ENCODE measurements at regions not wholly inside any gene's neighbourhood (a gene's known extent, or its start where the extent isn't known, plus 50 kb on each side); places are given as distances from the start of the nearest gene placed in this dataset.

- DNase-seq (ENCODE audit: low read depth) = no peak
Observed at GRCh38 chr2:122388208-122388607, 632.8 kb downstream of the TSN start.

DNA sequence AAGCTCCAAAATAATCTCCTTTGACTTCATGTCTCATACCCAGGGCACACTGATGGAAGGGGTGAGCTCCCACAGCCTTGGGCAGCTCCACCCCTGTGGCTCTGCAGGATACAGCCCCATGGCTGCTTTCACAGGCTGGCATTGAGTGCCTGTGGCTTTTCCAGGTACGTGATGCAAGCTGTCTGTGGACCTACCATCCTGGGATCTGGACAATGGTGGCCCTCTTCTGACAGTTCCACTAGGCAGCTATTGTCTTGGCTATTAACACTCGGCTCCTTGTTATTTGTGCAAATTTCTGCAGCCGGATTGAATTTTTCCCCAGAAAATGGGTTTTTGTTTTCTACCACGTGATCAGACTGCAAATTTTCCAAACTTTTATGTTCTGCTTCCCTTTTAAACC lies 634.2 kb downstream of the TSN start:
- DNase-seq (ENCODE audit: low read depth) = no peak

DNA sequence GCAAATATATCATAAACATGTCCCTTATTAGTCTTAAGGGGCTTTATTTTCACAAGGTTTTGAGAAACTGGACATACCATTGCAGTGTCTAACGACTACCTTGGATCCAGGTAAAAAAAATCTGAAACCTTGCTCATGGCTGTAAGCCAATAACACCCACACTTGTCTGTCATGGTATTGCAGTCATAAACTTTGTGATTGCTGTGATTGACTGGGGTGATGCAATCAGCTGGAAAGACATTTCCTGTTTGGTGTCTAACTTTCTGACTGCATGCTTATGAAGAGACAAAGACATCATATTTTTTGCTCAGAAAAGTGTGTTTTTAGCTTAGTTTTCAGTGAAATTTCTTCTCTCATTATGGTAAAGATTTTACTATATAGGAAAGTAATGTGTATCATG lies 635.0 kb downstream of the TSN start:
- no peak for DNase-seq (ENCODE audit: low read depth)

- DNase-seq (ENCODE audit: low read depth) = no peak
Observed at GRCh38 chr2:122391726-122392125, 636.3 kb downstream of the TSN start.

- DNase-seq (ENCODE audit: low read depth) = no peak
Observed at GRCh38 chr2:122395687-122396086, 640.2 kb downstream of the TSN start.

GRCh38 chr2:122411231-122411630 lies 655.8 kb downstream of the TSN start:
- no peak for DNase-seq (ENCODE audit: low read depth)

DNA sequence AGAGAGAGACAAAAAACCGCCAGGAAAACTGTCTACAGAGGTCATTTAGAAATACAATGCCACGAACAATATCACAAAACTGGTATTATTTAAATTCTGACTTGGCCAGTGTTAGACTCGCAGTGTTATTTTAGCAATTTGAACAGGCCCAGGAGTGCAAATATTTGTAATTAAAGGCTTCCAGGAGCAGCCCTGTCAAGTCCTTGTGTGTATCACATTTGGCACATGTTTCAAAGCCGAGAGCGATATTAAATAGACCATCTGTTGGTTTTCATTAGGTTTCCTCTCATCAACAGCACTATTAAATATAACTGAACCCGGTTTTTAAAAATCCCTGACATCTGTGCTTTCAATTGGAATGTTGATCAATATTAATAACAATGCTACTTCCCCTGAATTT lies 656.9 kb downstream of the TSN start:
- DNase-seq (ENCODE audit: low read depth) = no peak

- no peak for DNase-seq (ENCODE audit: low read depth)
Observed at GRCh38 chr2:122414902-122415301, 659.5 kb downstream of the TSN start.

DNA sequence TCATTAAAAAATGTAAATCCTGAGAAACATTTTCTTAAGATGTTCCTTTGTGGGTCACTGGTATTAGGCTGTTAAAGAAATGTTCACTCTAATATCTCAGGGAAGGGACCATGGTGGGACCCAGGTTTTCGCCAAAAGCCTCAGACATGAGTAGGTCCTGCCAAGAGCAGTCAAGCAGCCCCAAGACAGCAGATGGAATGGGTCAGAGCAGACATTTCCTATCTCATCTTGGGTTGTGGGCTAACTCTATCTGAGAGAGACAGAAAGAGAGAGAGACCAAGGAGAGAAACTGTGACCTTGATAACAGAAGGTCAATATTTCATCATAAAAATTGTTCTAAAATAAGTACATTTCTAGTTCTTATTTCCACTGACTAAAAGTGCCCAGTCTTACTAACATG lies 661.7 kb downstream of the TSN start:
- DNase-seq (ENCODE audit: low read depth) = no peak

GRCh38 chr2:122421775-122422174 lies 666.3 kb downstream of the TSN start:
- DNase-seq (ENCODE audit: low read depth) = no peak

DNA sequence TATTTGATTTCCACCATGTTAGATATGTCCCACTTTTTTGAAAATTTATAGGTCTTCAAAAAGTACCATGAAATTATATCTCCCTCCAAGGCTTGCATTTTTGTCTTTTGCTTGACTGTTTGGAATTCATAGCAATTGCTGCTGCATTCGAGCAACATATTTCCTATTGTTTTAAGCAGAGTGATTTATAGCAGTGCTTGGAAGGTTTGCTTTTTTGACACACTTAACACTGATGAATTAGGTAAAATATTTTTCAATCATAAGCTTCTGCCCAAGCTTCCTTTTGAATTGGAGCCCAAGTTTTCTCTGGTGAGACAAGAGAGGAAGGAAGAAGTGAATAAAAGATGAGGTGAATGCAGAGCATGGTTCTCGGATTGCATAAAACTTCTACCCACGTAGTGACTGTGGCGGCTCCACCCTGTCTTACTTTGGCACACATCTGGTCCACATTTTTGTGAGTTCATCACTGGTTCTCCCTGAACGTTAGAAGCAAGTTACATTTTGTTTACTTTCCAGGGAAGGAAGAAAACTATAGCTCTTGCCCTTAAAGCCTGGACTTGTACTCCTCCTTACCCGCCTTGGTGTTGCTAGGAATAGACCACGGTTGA lies 667.0 kb downstream of the TSN start:
- no peak for DNase-seq (ENCODE audit: low read depth)

GRCh38 chr2:122423934-122424333 lies 668.5 kb downstream of the TSN start:
- DNase-seq (ENCODE audit: low read depth) = no peak

DNA sequence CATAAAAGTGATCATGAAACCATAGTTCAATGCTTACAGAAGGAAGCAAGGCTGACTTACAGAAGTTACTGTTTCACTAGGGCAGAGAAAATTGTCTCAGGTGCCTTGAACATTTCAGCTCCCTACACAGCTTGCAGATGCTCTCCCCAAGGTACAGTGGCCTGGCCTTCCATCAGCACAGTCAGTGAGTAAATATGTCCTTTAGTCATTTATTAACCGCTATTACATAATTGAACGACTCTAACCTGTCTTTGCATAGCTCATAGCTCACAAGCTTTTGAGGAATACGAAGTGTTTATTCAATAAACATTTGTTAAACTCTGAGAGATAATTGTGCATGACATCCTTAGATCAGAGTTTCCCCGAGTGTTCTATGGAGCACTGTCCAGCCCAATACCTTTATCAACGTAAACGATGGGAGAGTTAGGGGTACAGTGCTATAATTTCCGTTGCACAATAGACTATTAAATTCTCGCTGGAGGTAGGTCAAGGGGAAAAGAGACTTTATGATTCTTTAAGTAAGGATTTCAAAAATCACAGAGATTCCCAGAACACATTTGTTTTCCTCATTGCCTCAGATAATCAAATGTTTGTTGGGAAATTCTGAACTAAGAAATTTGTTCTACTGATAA lies 677.8 kb downstream of the TSN start:
- no peak for DNase-seq (ENCODE audit: low read depth)

- no peak for DNase-seq (ENCODE audit: low read depth)
Observed at GRCh38 chr2:122445003-122445402, 689.6 kb downstream of the TSN start.

- no peak for DNase-seq (ENCODE audit: low read depth)
Observed at GRCh38 chr2:122446761-122447160, 691.3 kb downstream of the TSN start.

- no peak for DNase-seq (ENCODE audit: low read depth)
Observed at GRCh38 chr2:122447237-122447636, 691.8 kb downstream of the TSN start.

DNA sequence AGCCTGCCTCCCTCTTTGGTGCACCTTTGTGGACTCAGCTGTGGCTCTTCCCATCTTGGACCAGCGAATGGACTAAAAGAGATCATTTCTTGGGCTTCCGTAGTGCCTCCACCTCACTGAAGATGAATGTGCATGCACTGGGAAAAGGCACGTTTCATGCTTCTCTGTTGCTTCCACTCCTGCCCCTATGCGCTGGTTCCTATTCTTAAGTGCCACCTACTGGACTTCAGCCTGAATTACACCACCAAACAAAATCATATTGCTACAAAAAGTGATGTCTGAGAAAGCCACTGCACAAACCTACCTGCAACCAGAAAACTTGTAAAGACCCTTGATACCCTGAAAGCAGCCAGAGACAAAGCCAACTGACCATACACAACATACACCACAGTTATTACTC lies 695.6 kb downstream of the TSN start:
- DNase-seq (ENCODE audit: low read depth) = no peak

DNA sequence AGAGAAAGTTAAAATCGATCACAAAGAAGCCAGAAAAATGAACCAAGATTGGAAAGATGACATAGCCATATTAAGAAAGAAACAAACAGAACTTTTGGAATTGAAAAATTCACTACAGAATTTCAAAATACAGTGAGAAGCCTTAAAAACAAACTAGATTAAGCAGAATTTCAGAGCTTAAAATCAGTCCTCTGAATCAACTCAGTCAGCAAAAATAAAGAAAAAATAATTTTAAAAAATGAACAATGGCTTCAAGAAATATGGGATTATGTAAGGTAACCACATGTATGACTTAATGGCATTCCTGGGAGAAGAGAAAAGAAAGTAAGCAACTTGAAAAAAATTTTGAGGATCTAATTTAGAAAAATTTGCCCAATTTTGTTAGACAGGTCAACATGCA lies 696.2 kb downstream of the TSN start:
- DNase-seq (ENCODE audit: low read depth) = no peak

GRCh38 chr2:122469147-122469546 lies 713.7 kb downstream of the TSN start:
- no peak for DNase-seq (ENCODE audit: low read depth)

DNA sequence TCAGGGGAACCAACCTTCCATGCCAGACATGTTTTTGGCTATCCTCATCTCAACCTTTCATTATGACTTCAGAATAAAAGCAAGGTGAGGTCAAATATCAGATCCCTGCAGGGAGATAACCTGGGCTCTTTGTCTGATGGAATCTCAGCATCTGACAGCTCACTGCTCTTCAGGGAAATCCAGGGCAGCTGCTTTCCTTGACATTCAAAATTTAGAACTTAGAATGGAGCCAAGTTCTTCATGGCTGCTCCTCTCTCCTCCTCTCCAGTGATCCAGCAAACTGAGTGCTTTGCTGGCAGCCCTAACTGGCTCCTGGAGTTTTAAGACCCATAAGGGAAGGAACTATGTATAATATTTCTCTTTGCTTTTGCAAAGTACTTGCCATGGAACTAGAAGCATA lies 716.3 kb downstream of the TSN start:
- no peak for DNase-seq (ENCODE audit: low read depth)

DNA sequence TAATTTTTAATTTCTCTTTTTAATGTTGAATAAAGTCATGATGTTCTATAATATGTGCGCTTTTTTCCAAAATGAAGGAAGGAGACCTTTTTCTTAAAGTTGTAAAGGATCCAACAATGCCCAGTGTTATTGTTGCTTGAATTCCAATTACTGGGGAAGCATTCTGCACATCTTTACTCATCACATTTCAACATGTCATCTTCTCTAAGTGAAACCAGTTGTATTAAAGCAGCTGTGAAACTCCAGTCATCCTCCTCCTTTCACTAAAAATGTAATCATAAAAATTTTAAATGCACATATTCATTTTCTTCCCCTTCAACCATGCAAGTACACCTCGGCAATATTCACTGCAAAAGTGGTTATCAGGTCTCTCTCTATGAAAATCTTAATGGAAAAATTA lies 722.7 kb downstream of the TSN start:
- DNase-seq (ENCODE audit: low read depth) = no peak

- no peak for DNase-seq (ENCODE audit: low read depth)
Observed at GRCh38 chr2:122478771-122479170, 723.3 kb downstream of the TSN start.

DNA sequence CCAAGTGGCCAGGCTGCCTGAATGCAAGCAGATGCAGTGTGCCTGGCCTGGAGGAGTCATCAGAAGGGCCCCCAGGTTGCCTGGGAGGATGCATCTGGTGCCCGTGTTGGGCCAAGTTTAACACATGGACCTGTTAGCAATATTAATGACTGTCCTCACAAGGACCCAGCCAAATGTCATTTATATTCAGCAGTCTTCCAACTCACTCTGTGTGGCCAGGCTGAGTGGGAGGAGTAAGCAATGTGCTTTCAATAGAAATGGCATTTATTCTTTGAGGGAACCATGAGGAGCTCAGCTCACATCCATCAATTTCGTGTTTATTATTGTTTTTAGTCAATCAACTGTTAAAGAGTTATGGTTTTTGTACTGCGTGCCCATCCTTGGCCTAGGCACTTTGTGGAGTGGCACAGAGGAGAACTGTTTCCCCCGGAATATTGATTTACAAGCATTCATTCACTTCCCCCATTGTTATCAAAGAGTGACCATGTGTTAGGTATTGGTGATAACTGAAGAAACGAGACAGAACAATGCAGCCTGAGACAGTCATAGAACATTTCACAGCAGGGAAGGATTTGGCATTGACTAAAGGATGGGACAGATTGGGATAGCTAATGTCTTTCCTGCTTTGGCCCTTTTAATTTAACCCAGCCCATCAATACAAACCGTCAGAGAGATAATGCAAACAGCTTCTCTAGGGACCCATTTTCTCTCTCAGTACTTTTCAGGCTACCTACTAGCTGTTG lies 725.2 kb downstream of the TSN start:
- no peak for DNase-seq (ENCODE audit: low read depth)

All from myocyte (in vitro differentiated cells).